ENCODE measurements at regions not wholly inside any gene's neighbourhood (a gene's known extent, or its start where the extent isn't known, plus 50 kb on each side); places are given as distances from the start of the nearest gene placed in this dataset.
"Not testable (repeated sequence)": the region's sequence is repeated elsewhere in the genome, so short reads cannot be mapped to it uniquely, and the experiment has no call there.

- H3K9me3 Mint-ChIP-seq, result peaks cover 15% of the 10 kb centered on the region
Measured at GRCh38 chr2:105989803-105990202, 204.3 kb downstream of the UXS1 start.

GRCh38 chr2:105989070-105989469, 205.0 kb downstream of the UXS1 start:
- DNase-seq (ENCODE audit: low spot score in 2 of 2) (no peak), ATAC-seq (replicated peaks; ENCODE audit: extremely low read depth, poor library complexity, severe bottlenecking) (no peak)
- H3K9me3 Mint-ChIP-seq, result peaks cover 15% of the 10 kb centered on the region
- no peak overlapping the region for H3K4me3 Mint-ChIP-seq
- no peaks in the 10 kb centered on the region for H3K27me3 Mint-ChIP-seq
- peaks cover 26% of the 10 kb centered on the region for H3K4me1 Mint-ChIP-seq
- H3K36me3 Mint-ChIP-seq (ENCODE audit: insufficient read depth), result no peaks in the 10 kb centered on the region
- H3K27ac Mint-ChIP-seq (ENCODE audit: low read depth), result peak overlapping the region; percentile 75

More at GRCh38 chr2:105989803-105990202, 204.3 kb downstream of the UXS1 start:
- H3K36me3 Mint-ChIP-seq (ENCODE audit: insufficient read depth); DNase-seq (ENCODE audit: low spot score in 2 of 2); H3K27me3 Mint-ChIP-seq: not testable (repeated sequence)
- Mint-ChIP-seq H3K27ac (ENCODE audit: low read depth) (peak overlapping the region; percentile 81), H3K4me1 (peaks cover 24% of the 10 kb centered on the region), H3K4me3 (peak overlapping the region; percentile 11)
- ATAC-seq (replicated peaks; ENCODE audit: extremely low read depth, poor library complexity, severe bottlenecking), result peak; percentile 56

- peaks cover 13% of the 10 kb centered on the region for H3K4me1 Mint-ChIP-seq
- no peak for ATAC-seq (replicated peaks; ENCODE audit: extremely low read depth, poor library complexity, severe bottlenecking)
- H3K27ac Mint-ChIP-seq (ENCODE audit: low read depth), result no peak overlapping the region
Measured at GRCh38 chr2:105977807-105978206, 216.3 kb downstream of the UXS1 start.

GRCh38 chr2:105977212-105977611, 216.9 kb downstream of the UXS1 start:
- DNase-seq (ENCODE audit: low spot score in 2 of 2) (no peak), ATAC-seq (replicated peaks; ENCODE audit: extremely low read depth, poor library complexity, severe bottlenecking) (no peak)
- peaks cover 16% of the 10 kb centered on the region for H3K4me1 Mint-ChIP-seq
- H3K9me3 Mint-ChIP-seq, result no peaks in the 10 kb centered on the region
- H3K4me3 Mint-ChIP-seq, result no peak overlapping the region
- no peaks in the 10 kb centered on the region for H3K27me3 Mint-ChIP-seq
- H3K36me3 Mint-ChIP-seq (ENCODE audit: insufficient read depth), result peaks cover 2% of the 10 kb centered on the region
- no peak overlapping the region for H3K27ac Mint-ChIP-seq (ENCODE audit: low read depth)

More at GRCh38 chr2:105977807-105978206, 216.3 kb downstream of the UXS1 start:
- Mint-ChIP-seq H3K36me3 (ENCODE audit: insufficient read depth) (peaks cover 2% of the 10 kb centered on the region), H3K9me3 (no peaks in the 10 kb centered on the region), H3K4me3 (no peak overlapping the region), H3K27me3 (no peaks in the 10 kb centered on the region)
- no peak for DNase-seq (ENCODE audit: low spot score in 2 of 2)

- peaks cover 2% of the 10 kb centered on the region for H3K36me3 Mint-ChIP-seq (ENCODE audit: insufficient read depth)
- peak overlapping the region; percentile 67 for H3K27ac Mint-ChIP-seq (ENCODE audit: low read depth)
- peaks cover 21% of the 10 kb centered on the region for H3K4me1 Mint-ChIP-seq
- DNase-seq (ENCODE audit: low spot score in 2 of 2) (no peak), ATAC-seq (replicated peaks; ENCODE audit: extremely low read depth, poor library complexity, severe bottlenecking) (no peak)
- H3K27me3 Mint-ChIP-seq, result no peaks in the 10 kb centered on the region
- no peak overlapping the region for H3K4me3 Mint-ChIP-seq
- H3K9me3 Mint-ChIP-seq, result no peaks in the 10 kb centered on the region
Measured at GRCh38 chr2:105974812-105975211, 219.3 kb downstream of the UXS1 start.

GRCh38 chr2:105972927-105973326, 221.2 kb downstream of the UXS1 start:
- H3K36me3 Mint-ChIP-seq (ENCODE audit: insufficient read depth), result peaks cover 2% of the 10 kb centered on the region
- H3K9me3 Mint-ChIP-seq, result no peaks in the 10 kb centered on the region
- peaks cover 21% of the 10 kb centered on the region for H3K4me1 Mint-ChIP-seq
- no peak overlapping the region for H3K27ac Mint-ChIP-seq (ENCODE audit: low read depth)
- ATAC-seq (replicated peaks; ENCODE audit: extremely low read depth, poor library complexity, severe bottlenecking), result no peak
- no peak for DNase-seq (ENCODE audit: low spot score in 2 of 2)
- no peak overlapping the region for H3K4me3 Mint-ChIP-seq
- H3K27me3 Mint-ChIP-seq, result no peaks in the 10 kb centered on the region

- Mint-ChIP-seq H3K36me3 (ENCODE audit: insufficient read depth) (peaks cover 2% of the 10 kb centered on the region), H3K27me3 (no peaks in the 10 kb centered on the region), H3K4me3 (no peak overlapping the region), H3K9me3 (no peaks in the 10 kb centered on the region), H3K4me1 (peaks cover 21% of the 10 kb centered on the region), H3K27ac (ENCODE audit: low read depth) (no peak overlapping the region)
- ATAC-seq (replicated peaks; ENCODE audit: extremely low read depth, poor library complexity, severe bottlenecking), result no peak
- DNase-seq (ENCODE audit: low spot score in 2 of 2), result no peak
Measured at GRCh38 chr2:105972246-105972645, 221.9 kb downstream of the UXS1 start.

GRCh38 chr2:105969552-105969951, 224.5 kb downstream of the UXS1 start:
- DNase-seq (ENCODE audit: low spot score in 2 of 2), result no peak
- H3K27ac Mint-ChIP-seq (ENCODE audit: low read depth), result no peak overlapping the region
- no peak for ATAC-seq (replicated peaks; ENCODE audit: extremely low read depth, poor library complexity, severe bottlenecking)
- H3K27me3 Mint-ChIP-seq, result no peaks in the 10 kb centered on the region
- no peaks in the 10 kb centered on the region for H3K36me3 Mint-ChIP-seq (ENCODE audit: insufficient read depth)
- H3K4me1 Mint-ChIP-seq, result peaks cover 12% of the 10 kb centered on the region
- H3K4me3 Mint-ChIP-seq, result no peak overlapping the region
- H3K9me3 Mint-ChIP-seq, result no peaks in the 10 kb centered on the region

GRCh38 chr2:105962221-105962620, 217.5 kb downstream of the NCK2 start:
- Mint-ChIP-seq H3K27ac (ENCODE audit: low read depth) (no peak overlapping the region), H3K4me1 (peaks cover 5% of the 10 kb centered on the region), H3K36me3 (ENCODE audit: insufficient read depth) (peaks cover 3% of the 10 kb centered on the region), H3K9me3 (no peaks in the 10 kb centered on the region), H3K27me3 (no peaks in the 10 kb centered on the region), H3K4me3 (no peak overlapping the region)
- DNase-seq (ENCODE audit: low spot score in 2 of 2) (no peak), ATAC-seq (replicated peaks; ENCODE audit: extremely low read depth, poor library complexity, severe bottlenecking) (no peak)

GRCh38 chr2:105961599-105962146, 217.0 kb downstream of the NCK2 start:
- H3K4me3 Mint-ChIP-seq, result no peak overlapping the region
- peaks cover 5% of the 10 kb centered on the region for H3K4me1 Mint-ChIP-seq
- no peak for DNase-seq (ENCODE audit: low spot score in 2 of 2)
- ATAC-seq (replicated peaks; ENCODE audit: extremely low read depth, poor library complexity, severe bottlenecking), result no peak
- no peak overlapping the region for H3K27ac Mint-ChIP-seq (ENCODE audit: low read depth)
- no peaks in the 10 kb centered on the region for H3K9me3 Mint-ChIP-seq
- no peaks in the 10 kb centered on the region for H3K27me3 Mint-ChIP-seq
- peaks cover 3% of the 10 kb centered on the region for H3K36me3 Mint-ChIP-seq (ENCODE audit: insufficient read depth)

- Mint-ChIP-seq H3K27ac (ENCODE audit: low read depth) (no peak overlapping the region), H3K36me3 (ENCODE audit: insufficient read depth) (peaks cover 3% of the 10 kb centered on the region), H3K4me1 (peaks cover 12% of the 10 kb centered on the region), H3K4me3 (no peak overlapping the region), H3K9me3 (no peaks in the 10 kb centered on the region), H3K27me3 (no peaks in the 10 kb centered on the region)
- DNase-seq (ENCODE audit: low spot score in 2 of 2) (no peak), ATAC-seq (replicated peaks; ENCODE audit: extremely low read depth, poor library complexity, severe bottlenecking) (no peak)
Measured at GRCh38 chr2:105959357-105959756, 214.6 kb downstream of the NCK2 start.

GRCh38 chr2:105954891-105955290, 210.2 kb downstream of the NCK2 start:
- Mint-ChIP-seq H3K36me3 (ENCODE audit: insufficient read depth) (peaks cover 1% of the 10 kb centered on the region), H3K4me3 (no peak overlapping the region), H3K4me1 (peaks cover 25% of the 10 kb centered on the region), H3K9me3 (no peaks in the 10 kb centered on the region), H3K27me3 (no peaks in the 10 kb centered on the region), H3K27ac (ENCODE audit: low read depth) (no peak overlapping the region)
- ATAC-seq (replicated peaks; ENCODE audit: extremely low read depth, poor library complexity, severe bottlenecking) (no peak), DNase-seq (ENCODE audit: low spot score in 2 of 2) (no peak)

GRCh38 chr2:105953942-105954341, 209.2 kb downstream of the NCK2 start:
- Mint-ChIP-seq H3K4me1 (peaks cover 29% of the 10 kb centered on the region), H3K36me3 (ENCODE audit: insufficient read depth) (peaks cover 1% of the 10 kb centered on the region), H3K4me3 (no peak overlapping the region), H3K27ac (ENCODE audit: low read depth) (no peak overlapping the region), H3K9me3 (no peaks in the 10 kb centered on the region), H3K27me3 (no peaks in the 10 kb centered on the region)
- ATAC-seq (replicated peaks; ENCODE audit: extremely low read depth, poor library complexity, severe bottlenecking) (no peak), DNase-seq (ENCODE audit: low spot score in 2 of 2) (no peak)

Measured in central memory CD8-positive, alpha-beta T cell (primary cell).